HEK293T (cell line): ENCODE measurements at regions not wholly inside any gene's neighbourhood (a gene's known extent, or its start where the extent isn't known, plus 50 kb on each side); places are given as distances from the start of the nearest gene placed in this dataset.

Source experiments
- FOXM1 ChIP-seq: fragments of 450-650 bp; IDR thresholded peaks from 2 replicates; pipeline ENCODE4 v1.6.1; 2017; ENCODE audit warnings: mild to moderate bottlenecking, borderline replicate concordance
- NFRKB ChIP-seq: fragments of 450-650 bp; IDR thresholded peaks from 2 replicates; pipeline ENCODE4 v1.6.1; 2016; ENCODE audit warnings: mild to moderate bottlenecking, moderate library complexity

DNA sequence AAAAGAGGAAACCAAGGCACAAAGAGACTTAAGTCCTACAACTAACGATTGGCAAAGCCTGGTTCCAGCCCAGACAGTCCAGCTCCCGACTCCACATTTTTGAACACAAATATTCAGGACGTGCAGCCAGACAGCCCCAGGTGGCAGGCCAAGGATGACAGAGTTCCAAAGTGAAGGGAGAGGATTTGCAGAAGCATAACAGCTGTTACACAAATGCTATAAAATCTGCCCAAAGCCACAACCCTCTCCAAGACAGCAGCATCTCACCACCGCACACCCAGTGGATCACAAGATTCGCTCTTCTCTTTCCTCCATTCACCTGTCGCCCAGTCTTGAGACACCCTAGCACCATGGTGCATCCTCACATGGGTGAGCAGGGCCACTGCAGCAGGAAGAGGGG is 227.1 kb upstream of the ID2 start:
- TF ChIP-seq NFRKB (no peak), FOXM1 (no peak)
